ENCODE measurements at regions not wholly inside any gene's neighbourhood (a gene's known extent, or its start where the extent isn't known, plus 50 kb on each side); places are given as distances from the start of the nearest gene placed in this dataset.

GRCh38 chr2:193796847-193797246 is 1602.1 kb upstream of the TMEFF2 start:
- no peak for TF ChIP-seq CTCF (IDR thresholded peaks at IDR 0.05)
- Histone ChIP-seq H3K4me3 (no peak overlapping the region), H3K9me3 (no peaks in the 10 kb centered on the region), H3K4me1 (no peaks in the 10 kb centered on the region), H3K27me3 (no peaks in the 10 kb centered on the region), H3K36me3 (no peaks in the 10 kb centered on the region), H3K27ac (no peak overlapping the region)
- ATAC-seq (no peak), FAIRE-seq (no peak), DNase-seq (no peak)
- 57 to 65% methylated on average over 1 of the region's 1 CpG for WGBS, 2 donors
- intact Hi-C loops (cut with DNase I) = no loop called here

DNA sequence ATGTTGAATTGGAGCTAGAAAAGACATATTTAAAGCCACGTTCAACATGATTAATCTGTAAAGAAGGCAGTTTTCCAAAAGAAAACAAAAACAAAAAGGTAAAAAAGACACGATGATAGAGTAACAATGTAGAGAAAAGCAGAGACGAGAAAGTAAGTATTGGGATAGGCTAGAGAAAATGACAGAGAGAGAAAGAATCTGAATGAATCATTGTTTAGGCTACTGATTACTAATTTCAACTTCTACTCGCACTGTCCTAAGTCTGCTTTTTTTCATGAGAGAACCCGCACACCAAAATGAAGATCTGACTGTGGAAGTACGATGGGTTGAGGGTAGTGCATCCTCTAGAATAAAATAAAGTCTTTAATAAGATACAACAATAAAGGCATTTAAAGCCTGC is 1599.2 kb upstream of the TMEFF2 start:
- ATAC-seq (no peak), FAIRE-seq (no peak), DNase-seq (no peak)
- TF ChIP-seq CTCF (IDR thresholded peaks at IDR 0.05) = no peak
- Histone ChIP-seq H3K4me3 (no peak overlapping the region), H3K36me3 (no peaks in the 10 kb centered on the region), H3K27me3 (no peaks in the 10 kb centered on the region), H3K27ac (no peak overlapping the region), H3K9me3 (no peaks in the 10 kb centered on the region), H3K4me1 (no peaks in the 10 kb centered on the region)
- intact Hi-C loops (cut with DNase I) = no loop called here
- 52 to 61% methylated on average over 6 of the region's 6 CpGs for WGBS, 2 donors

DNA sequence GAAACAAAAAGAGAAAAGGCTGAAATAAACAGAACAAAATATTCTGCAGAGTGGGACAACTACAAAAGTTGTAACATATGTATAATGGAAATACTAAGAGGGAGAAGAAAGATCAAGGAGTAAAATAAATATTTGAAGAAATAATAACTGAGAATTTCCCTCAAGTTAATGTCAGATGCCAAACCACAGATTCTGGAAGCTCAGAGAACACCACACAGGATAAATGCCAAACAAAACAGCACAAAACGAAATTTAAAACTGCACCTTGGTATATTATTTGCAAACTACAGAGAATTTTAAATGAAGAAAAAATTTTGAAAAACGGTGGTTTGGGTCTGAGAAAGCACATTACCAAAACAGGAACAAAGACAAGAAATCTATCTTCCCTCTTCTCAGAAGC is 1588.9 kb upstream of the TMEFF2 start:
- DNase-seq (no peak), ATAC-seq (no peak), FAIRE-seq (no peak)
- intact Hi-C loops (cut with DNase I) = no loop called here
- TF ChIP-seq CTCF (IDR thresholded peaks at IDR 0.05) = no peak
- H3K27ac ChIP-seq = no peak overlapping the region
- H3K9me3 ChIP-seq = no peaks in the 10 kb centered on the region
- no peaks in the 10 kb centered on the region for H3K27me3 ChIP-seq
- WGBS, 2 donors = 23 to 52% methylated on average over 2 of the region's 2 CpGs
- H3K4me3 ChIP-seq = no peak overlapping the region
- H3K4me1 ChIP-seq = no peaks in the 10 kb centered on the region
- no peaks in the 10 kb centered on the region for H3K36me3 ChIP-seq

DNA sequence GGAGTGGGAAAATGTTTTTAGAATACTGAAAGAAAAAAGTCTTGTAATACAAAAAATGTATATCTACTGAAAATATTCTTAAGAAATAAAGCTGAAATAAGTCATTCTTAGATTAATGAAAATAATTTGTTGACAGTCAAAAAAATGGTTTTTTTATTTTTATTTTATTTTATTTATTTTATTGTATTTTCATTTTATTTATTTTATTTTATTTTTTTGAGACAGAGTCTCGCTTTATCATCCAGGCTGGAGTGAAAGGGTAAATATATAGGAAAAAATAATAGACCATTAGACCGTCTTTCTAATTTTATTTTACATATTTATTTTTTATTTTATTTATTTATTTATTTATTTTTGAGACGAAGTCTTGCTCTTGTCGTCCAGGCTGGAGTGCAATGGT is 1583.6 kb upstream of the TMEFF2 start:
- H3K27me3 ChIP-seq = no peaks in the 10 kb centered on the region
- H3K9me3 ChIP-seq = no peaks in the 10 kb centered on the region
- intact Hi-C loops (cut with DNase I) = no loop called here
- FAIRE-seq (peak; percentile 61), DNase-seq (no peak), ATAC-seq (no peak)
- no peak overlapping the region for H3K27ac ChIP-seq
- no peaks in the 10 kb centered on the region for H3K4me1 ChIP-seq
- H3K4me3 ChIP-seq = no peak overlapping the region
- 72 to 85% methylated on average over 4 of the region's 4 CpGs for whole genome bisulfite sequencing, 2 donors
- no peaks in the 10 kb centered on the region for H3K36me3 ChIP-seq
- TF ChIP-seq CTCF (IDR thresholded peaks at IDR 0.05) = no peak

- no peak for TF ChIP-seq CTCF (IDR thresholded peaks at IDR 0.05)
- Histone ChIP-seq H3K4me1 (no peaks in the 10 kb centered on the region), H3K27me3 (no peaks in the 10 kb centered on the region), H3K36me3 (no peaks in the 10 kb centered on the region), H3K27ac (no peak overlapping the region), H3K4me3 (no peak overlapping the region), H3K9me3 (no peaks in the 10 kb centered on the region)
- no peak for FAIRE-seq
- DNase-seq = no peak
- intact Hi-C loops (cut with DNase I) = no loop called here
- ATAC-seq = no peak
- whole genome bisulfite sequencing, 2 donors = 60 to 83% methylated on average over 1 of the region's 1 CpG
These were observed 1582.3 kb upstream of the TMEFF2 start for GRCh38 chr2:193776988-193777387.
